Amniotic epithelial cell (primary cell): ENCODE measurements at regions not wholly inside any gene's neighbourhood (a gene's known extent, or its start where the extent isn't known, plus 50 kb on each side); places are given as distances from the start of the nearest gene placed in this dataset.

Source experiments
- DNase-seq: peaks from one replicate; pipeline ENCODE4 v3.0.0-alpha.2; 2010; ENCODE audit warnings: low read depth

GRCh38 chr4:123878976-123879375, 482.4 kb downstream of the SPRY1 start:
- no peak for DNase-seq

DNA sequence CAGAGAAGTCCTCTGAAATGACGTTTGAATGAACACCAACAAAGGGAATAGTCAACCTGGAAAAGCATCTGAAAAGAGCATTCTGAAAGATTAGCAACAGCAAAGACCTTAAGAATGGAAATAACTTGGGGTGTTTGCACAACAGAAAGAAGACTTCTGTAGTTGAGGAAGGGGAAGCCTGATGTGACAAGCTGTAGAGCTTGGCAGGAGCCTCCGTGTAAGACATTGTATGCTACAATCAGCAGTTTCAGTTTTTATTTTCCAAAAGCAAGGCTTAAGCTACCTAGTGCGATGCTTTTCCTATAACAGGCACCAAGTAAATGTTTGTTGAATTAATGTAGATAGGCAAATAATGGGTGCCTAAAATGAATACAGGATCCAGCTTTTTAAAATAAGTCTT, 484.0 kb downstream of the SPRY1 start:
- no peak for DNase-seq

DNA sequence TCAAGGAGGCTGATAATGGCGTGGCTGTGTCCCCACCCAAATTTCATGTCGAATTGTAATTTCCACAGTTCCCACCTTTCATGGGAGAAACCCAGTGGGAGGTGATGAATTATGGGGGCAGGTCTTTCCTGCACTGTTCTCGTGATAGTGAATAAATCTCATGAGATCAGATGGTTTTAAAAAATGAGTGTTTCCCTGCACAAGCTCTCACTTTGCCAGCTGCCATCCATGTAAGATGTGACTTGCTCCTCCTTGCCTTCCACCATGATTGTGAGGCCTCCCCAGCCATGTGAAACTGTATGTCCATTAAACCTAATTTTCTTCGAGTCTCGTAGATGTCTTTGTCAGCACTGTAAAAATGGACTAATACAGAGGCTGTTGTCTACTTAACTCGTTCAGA, 488.3 kb downstream of the SPRY1 start:
- DNase-seq: no peak

- DNase-seq: peak; percentile 92
These were observed 492.9 kb downstream of the SPRY1 start for GRCh38 chr4:123889507-123889906.

GRCh38 chr4:123890889-123891288, 494.3 kb downstream of the SPRY1 start:
- DNase-seq: no peak

- DNase-seq: no peak
These were observed 495.3 kb downstream of the SPRY1 start for GRCh38 chr4:123891881-123892280.

DNA sequence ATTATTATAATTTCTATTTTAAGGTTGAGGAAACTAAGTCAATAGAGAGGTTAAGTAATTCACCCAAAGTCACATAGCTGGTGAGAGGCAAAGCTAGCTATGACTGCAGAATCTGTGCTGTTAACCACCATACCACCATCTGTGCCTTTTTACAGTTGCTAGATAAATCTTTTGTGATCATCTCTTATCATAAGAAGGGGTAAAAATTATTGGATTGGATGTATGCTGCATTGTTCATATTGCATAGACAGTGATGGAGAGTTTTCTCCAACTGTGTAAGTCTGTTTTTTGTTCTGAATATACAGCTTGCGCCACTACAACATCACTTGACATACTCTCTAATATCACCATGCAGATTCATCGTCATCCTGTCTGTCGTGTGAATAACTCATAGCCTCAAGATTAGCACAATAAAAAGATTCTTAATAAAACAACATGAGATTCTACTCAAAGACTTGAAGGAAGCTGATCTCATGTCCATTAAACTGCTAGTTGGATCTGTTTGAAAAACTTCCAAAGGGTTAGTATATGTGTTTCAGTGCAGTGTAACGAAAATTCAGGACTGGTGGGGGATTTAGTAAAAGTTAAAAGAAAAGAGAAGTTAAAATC, 495.9 kb downstream of the SPRY1 start:
- DNase-seq: peak; percentile 80

DNA sequence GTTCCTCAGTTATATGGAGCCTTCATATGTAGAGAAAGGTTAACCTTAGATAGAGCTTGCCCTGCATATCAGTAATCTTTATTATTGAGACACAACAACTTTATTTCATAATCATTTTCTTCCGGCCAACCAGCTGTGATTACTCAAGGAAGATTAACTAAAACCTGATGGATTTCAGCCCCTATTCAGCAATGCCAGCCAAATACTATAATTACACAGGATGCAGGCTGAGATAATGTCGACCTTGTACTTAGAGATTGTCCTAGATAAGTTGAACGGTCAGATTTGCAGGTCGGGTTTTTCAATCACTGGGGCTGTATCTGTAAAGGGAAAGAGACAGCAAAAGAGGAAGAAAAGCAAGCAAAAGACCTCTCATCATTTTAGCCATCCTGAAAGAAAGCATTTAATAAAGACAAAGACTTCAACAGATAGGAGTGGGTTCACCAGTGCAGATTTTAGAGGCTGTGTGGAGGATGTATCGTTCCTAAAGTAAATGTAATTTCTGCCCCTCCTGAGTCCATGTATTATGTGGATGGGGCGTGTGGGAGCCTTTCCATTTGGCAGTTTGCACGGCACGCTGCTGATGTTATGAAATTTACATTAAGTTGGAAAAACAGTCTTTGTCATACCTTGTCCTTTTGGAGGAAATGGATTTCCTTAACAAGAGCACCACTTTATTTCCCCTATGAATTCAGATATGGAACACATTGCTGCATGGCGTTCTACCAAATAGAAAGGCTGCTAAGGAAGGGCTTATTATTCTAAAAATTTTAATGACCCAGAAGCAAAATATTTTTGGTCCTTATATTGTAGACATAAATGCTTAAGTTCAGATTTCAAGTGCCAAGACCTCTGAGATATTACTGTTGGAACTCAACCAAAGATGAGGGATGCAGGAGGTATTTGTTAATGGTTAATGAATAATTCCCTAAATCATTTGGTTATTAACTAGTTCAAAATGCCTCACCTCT, 496.7 kb downstream of the SPRY1 start:
- peak; percentile 97 for DNase-seq

DNA sequence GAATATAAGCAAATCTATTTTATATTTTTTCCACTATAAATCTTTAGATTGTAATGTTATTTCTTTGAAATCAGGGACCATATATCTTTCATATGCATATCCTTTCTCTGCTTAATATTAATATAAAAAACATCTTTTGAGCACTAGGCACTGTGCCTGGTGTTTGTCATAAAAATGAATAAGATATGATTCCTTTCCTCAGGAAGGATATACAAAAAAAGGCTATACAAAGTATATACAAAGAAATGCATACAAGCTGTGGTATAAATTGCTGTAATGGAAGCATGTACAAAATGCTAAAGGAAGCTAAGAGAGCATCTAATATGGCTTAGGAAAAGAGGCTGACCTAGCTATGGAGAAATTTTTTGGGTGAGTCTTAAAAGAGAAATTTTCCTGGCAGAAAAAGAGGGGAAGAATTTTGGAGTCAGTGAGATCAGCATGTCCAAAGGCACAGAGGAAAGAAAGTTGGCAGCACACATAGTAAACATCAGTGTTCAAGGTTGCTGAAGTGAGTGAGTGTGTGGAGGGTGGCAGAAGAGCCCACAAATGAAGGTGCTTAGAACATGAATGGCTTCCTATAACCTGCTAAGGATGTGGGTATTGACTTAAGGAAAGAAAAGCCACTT, 500.0 kb downstream of the SPRY1 start:
- peak; percentile 66 for DNase-seq

DNA sequence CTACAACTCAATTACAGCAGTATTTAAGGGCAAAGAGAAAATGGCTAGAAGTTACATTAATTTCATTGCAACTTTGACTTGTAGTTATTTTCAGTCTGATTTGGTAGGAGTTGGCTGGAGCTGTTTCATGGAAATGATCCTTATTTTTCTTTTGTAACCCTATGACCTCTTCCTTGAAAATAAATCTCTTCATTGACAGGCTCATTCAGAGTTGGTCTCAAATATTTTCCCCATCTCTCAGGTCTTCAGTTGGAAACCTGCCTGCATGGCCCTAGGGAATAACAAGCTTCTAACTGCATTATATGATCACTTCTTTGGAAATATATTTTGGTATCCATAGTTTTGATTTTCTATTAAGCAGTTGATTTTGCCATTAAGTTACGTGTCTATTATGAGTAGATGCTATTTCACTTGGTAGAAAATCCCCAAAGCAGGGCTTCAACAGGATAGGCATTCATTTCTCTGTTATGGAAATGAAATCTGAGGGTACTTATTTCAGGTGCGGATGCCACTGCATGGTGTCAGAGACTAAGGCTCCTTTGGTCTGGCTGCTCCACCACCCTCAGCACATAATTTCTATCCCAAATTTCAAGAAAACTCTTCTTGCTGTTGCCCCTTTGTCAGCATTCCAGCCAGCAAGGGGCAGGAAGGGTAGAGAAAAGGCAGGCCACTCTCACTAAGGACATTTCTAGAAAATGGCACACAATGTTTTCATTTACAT, 502.5 kb downstream of the SPRY1 start:
- DNase-seq: no peak

DNA sequence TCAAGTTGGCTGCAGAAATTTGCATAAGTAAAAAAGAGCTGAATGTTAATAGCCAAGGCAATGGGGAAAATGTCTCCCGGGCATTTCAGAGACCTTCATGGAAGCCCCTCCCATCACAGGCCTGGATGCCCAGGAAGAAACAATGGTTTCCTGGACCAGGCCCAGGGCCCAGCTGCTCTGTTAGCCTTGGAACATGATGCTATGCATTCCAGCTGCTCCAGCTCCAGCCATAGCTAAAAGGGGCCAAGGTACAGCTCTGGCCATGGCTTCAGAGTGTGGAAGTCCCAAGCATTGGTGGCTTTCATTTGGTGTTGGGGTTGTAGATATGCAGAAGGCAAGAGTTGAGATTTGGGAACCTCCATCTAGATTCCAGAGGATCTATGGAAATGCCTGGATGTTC, 508.3 kb downstream of the SPRY1 start:
- no peak for DNase-seq

GRCh38 chr4:123913598-123913997, 517.0 kb downstream of the SPRY1 start:
- no peak for DNase-seq

DNA sequence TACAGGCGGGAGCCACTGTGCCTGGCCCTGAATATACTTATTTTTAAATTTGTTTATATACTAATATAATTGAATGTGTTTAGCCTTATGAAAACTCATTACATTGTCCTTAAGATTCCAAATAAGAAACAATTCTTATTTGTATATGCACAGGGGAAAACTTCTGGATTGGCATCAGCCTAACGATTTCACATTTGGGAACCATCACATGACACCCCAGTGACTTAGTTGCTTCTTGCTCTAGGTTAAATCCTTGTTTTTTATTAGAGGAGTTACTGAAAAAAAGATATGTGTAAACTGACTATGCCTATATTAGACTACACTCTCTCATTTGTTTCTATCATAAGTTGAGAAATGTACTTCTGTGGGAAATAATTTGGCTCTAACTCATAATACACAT, 520.2 kb downstream of the SPRY1 start:
- no peak for DNase-seq

GRCh38 chr4:123919576-123920098, 523.0 kb downstream of the SPRY1 start:
- DNase-seq: peak; percentile 31

DNA sequence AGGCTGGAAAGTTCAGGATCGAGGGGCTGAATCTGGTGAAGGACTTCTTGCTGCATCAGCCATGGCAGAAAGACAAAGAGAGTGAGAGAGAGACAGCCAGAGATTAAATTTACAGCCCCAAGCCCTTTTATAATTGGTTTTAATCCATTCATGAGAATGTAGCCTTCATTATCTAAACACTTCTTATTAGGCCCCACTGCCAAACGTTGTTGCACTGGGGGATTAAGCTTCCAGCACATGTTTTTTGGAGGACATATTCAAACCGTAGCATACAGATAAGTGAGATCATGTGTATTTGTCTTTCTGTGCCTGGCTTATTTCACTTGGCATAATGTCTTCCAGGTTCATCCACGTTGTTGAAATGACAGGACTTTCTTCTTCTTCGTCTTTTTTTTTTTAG, 524.7 kb downstream of the SPRY1 start:
- DNase-seq: peak; percentile 24

DNA sequence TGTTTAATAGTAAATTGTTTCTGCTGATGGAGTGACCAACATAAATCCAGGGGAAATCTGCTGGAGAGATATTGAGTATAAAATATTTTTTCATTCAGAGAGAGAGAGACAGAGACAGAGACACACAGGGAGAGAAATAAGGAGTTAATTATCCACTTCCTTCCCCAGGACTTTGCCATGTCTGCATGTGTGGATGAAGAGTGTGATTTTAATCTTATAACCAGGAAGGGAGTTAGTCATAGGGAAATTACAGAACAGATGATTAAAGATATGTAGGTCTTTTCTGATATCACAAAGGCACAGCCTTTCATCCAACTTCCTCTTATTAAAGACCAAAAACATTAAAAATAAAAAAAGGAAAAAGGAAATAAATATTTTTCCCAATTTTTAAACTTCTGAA, 526.3 kb downstream of the SPRY1 start:
- peak; percentile 56 for DNase-seq

GRCh38 chr4:123924536-123924935, 527.9 kb downstream of the SPRY1 start:
- DNase-seq: peak; percentile 85

- no peak for DNase-seq
These were observed 533.0 kb downstream of the SPRY1 start for GRCh38 chr4:123929565-123929964.

GRCh38 chr4:123930996-123931395, 534.4 kb downstream of the SPRY1 start:
- peak; percentile 77 for DNase-seq

DNA sequence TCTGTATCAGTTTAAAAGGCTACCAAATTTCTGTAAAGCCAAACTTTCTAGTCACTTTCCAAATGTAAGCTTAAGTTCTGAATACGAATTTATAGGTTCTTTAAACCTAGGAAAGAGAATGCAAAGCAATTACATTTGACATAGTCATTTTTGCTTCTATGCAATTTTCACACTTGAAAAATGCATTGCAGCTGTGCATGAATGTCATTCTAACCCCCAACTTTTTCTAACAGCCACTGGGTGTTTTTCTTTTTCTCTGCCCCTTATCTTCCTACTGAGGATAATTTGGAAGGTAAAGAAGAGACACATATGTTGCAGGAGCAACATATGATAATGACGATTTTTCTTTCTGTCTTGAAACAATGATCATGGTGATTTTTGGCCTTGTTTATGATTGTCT, 537.5 kb downstream of the SPRY1 start:
- DNase-seq: no peak

- peak; percentile 44 for DNase-seq
These were observed 540.0 kb downstream of the SPRY1 start for GRCh38 chr4:123936621-123937043.

DNA sequence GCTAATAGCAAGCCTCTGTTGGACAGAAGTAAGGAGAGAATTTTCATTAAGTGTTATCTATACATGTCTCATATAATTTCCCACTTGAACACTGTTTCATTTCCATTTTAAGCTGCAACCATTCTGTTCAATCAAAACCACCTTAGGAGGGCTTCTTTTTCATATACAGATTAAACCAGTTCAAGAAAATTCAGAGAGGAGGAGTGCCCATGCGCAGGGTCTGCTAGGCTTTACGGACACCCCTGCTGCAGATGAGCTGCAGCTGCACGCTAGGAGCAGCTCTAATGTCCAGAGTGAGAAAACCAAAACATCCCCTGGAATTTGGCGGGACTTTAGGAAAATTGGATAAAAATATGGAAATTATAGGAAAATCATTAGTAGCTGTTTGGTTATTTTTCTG, 541.0 kb downstream of the SPRY1 start:
- DNase-seq: no peak
